IPS-NIHi7 (cell line): ENCODE measurements at regions not wholly inside any gene's neighbourhood (a gene's known extent, or its start where the extent isn't known, plus 50 kb on each side); places are given as distances from the start of the nearest gene placed in this dataset.
A peak's percentile ranks its signal among the peaks of the same experiment; 100 is the strongest.

Experiments used
- DNase-seq: peaks from one replicate; pipeline ENCODE4 v3.0.0; 2012; ENCODE audit warnings: mixed read lengths; ENCODE audit errors: extremely low spot score

DNA sequence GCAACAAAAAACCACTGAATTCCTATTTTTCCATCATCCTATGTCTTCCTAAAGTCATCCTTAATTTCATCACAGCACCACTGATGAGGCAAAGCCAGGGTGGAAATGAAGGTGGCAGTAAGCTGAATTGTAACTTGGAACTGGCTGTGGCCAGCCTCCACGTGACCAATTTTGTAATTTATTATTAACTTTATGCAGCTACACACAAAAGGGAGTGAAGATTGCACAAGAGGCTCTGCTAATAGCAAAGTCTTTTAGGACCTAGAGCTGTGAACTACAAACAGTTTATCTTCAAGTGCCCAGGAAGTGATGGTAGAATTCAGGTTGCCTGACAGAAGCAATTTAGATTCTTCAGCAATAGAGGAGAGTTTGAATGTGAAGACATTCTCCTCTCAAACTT is 176.4 kb downstream of the CCDC71L start:
- no peak for DNase-seq

DNA sequence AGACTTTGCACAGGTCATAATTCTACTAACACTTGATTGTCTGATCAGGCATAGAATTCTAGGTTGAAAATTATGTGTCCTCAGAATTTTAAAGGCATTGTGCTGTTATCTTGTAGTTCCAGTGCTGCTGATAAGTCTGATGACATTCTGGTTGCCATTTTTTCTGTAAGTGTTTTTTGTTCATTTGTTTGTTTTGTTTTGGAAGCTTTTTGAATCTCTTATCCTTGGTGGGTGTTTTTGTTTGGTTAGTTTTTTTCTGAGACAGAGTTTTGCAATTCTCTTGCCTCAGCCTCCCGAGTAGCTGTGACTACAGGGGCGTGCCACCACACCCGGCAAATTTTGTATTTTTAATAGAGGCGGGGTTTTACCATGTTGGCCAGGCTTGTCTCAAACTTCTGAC is 178.9 kb downstream of the CCDC71L start:
- DNase-seq = no peak

DNA sequence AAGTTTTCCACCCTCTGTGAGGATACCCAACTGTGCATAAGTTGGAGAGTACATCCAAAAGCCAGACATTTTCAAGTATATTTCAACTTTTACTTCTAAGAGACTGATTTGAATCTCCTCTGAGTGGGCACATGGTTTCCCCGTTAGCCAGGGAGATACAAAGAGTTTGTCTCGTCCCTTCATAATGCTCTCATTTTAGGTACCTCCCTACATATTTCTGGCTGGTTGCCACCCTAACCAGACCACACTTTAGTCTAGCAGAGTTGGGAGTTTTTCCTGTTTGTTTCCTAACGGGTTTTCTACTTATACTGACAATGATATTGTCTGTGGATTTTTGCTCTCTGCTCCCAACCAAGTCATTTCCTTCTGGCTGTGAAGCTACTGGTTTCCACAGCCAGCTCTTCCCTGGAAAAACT is 180.3 kb downstream of the CCDC71L start:
- no peak for DNase-seq

GRCh38 chr7:106480161-106480579 is 180.8 kb downstream of the CCDC71L start:
- no peak for DNase-seq

DNA sequence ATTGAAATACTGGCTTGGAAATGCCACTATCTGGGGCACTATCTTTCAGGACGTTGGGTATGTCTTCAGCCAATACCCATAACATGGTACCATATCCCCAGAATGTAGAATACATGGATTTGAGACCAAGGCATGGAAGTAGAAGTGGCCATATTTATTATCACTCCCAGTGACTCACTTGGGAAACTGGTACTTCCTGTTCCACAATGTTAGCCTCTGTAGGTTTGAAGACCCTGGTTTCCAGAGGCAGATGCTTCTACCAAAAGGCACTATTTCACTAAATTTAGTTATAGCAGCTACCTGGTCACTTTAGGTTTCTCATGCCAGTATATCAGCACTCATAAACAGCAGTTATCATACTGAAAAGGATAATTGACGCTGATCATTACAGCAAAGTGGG is 184.2 kb downstream of the CCDC71L start:
- no peak for DNase-seq

- DNase-seq = no peak
Measured at GRCh38 chr7:106472741-106473140, 188.0 kb upstream of the NAMPT start.

GRCh38 chr7:106471686-106472440 is 187.1 kb upstream of the NAMPT start:
- no peak for DNase-seq

- no peak for DNase-seq
Measured at GRCh38 chr7:106471021-106471420, 186.2 kb upstream of the NAMPT start.

DNA sequence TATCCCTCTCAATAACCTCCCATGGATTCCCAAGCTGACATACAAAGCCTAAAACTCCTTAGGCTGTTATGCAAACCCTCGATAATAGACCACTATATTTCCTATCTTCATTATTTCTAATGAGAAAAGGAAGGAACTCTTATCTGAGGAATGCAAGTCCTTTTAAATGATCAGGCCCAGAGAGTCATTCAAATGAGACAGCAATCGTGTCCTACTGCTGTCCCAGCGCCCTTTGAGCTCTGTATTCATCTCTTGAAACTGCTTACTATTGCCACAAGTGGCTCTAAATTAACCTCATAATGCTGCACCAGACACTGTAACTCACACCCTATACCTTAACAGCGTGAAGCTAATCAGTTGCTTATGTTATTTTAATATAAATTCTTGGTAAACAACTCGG is 182.1 kb upstream of the NAMPT start:
- no peak for DNase-seq

DNA sequence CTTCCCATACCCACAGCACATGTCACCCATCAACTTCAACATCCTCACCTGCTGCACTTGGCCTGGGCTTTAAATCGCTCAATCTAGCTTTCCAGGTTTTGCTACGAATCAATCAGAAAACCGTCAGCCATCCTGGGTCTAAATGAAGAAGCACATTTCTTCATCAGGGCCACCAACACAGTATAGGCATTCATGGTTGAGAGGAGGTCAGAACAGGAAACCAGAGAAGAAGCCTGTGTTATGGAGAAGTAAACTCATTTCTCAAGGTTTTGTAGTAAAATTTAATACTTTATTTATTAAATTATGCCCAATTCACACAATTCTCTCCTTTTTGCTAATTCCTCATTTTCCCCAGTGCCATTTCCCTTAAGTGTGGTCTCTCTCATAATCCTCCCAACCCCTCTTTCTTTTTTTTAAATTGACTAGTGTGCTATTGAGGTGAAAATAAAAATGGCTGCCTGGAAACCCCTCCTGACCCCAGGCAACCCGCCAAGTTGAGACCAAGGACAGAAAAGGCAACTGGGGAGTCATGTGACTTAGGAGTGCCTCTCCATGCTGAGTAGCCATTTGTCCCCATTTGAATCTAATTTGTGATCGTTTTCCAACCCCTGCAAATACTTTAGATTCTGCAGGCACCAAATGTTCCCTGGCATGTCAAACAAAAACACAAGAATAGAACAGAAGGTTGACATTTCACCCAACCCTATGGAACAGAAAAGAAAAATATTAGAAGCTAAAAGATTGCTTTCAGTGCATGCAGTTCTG is 181.1 kb upstream of the NAMPT start:
- no peak for DNase-seq

DNA sequence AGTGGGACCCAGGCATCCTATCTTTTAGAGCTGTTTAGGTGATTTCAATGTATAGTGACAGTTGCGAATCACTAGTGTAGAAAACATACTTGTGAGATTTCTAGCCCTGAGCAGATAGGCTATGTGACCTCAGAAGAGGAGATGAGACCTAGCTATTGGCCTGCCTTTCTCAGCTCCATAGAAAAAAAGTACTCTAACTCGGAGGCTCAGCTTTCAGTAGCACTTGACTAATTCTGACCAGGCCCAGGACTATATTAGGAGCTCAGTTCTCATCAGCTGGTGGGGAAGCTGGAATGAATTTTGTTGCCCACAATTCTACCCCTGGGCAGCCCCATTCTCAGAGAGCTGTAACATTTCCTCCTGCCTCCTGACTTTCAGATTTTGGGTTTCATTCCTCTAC is 179.9 kb upstream of the NAMPT start:
- DNase-seq = no peak

DNA sequence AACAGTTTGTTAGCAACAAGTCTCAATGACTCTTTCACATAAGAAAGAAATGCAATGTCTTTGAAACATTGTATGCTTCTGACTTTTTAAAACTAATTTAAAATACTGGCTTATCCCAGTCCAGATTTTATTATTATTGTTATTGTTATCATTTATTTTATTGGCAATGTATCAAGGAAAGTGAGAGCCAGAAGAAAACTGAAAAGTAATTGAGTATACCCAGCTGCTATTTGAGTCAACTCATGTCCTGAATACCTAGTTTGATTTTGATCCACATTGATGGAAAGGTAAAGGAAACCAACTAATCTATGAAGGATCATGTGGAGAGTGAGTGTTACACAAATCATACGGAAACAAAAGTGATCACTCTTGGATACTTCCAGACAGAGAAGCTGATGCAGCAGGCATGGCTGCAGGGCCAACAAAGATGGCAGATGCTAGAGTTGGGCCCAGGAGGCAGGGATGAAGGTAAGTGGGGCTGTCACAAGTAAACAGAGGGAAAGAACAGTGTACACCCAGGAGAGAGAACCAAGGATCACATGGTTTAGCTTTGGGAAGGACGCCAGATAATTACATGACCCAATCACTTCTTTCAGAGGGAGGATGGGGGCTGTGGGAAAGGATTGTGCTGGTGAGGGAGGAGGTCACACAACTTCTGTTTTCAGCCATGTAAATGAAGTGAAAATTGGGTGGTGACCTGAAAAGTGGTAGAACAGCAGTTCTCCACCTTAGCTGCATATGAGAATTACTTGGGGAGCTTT is 179.2 kb upstream of the NAMPT start:
- no peak for DNase-seq

DNA sequence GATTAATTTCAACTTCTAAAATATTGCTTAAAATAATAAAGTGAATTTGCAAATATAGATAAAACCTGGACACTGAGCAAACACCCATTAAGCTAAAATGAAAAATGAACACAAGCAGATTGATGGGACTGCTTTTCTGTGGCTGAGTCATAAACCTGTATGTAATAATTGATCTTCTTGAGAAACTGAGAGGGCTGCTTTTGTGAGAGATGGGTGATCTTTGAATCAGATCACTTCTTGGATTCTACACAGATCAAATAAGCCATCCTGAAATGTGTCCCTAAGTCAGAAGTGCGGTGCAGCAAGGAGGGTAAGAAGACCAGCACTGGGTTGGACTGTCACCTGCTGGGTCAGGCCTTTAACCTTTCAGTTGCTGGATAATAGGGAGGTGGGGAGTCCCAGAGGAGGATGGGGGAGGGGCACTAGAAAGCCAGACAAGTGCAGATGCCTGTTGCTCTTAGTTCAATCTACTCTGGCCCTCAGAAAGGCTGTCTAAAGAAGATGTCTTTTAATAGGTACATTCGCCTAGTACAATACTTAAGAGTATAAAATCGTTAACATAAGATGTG is 178.2 kb upstream of the NAMPT start:
- no peak for DNase-seq

DNA sequence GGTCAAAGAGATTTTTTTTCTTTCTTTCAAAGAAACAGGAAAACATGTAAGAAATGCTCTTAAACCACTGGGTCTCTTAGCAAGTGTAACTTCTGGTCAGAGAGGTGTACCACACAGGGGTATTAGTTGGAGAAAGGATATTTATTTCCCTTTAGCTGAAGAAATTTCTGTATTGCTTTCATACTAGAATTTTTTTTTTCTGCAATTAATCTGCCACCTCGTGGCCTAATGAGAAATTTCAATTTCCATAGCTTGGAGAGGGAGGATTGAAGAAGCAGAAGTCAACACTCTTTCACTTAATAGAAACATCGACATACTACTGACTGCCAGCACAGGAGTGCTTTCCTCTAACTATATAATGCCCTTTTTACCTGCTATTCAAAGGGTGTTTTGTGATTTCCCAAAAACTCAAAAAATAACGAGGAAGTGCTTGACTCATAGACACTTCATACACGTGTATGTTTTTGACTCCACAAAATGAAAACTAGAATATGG is 177.6 kb upstream of the NAMPT start:
- DNase-seq = peak; percentile 19

DNA sequence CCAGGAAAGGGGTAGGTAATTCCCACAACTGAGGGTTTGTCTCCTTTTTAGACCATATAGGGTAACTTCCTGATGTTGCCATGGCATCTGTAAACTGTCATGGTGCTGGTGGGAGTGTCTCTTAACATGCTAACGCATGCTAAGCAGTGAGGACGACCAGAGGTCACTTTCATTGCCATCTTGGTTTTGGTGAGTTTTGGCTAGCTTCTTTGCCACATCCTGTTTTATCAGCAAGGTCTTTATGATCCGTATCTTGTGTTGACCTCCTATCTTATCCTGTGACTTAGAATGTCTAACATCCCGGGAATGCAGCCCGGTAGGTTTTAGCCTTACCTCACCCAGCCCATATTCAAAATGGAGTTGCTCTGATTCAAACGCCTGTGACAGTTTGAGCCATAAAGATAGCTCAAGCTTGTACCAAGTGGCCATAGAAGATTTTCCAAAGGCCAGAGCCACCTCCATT is 176.0 kb upstream of the NAMPT start:
- no peak for DNase-seq

DNA sequence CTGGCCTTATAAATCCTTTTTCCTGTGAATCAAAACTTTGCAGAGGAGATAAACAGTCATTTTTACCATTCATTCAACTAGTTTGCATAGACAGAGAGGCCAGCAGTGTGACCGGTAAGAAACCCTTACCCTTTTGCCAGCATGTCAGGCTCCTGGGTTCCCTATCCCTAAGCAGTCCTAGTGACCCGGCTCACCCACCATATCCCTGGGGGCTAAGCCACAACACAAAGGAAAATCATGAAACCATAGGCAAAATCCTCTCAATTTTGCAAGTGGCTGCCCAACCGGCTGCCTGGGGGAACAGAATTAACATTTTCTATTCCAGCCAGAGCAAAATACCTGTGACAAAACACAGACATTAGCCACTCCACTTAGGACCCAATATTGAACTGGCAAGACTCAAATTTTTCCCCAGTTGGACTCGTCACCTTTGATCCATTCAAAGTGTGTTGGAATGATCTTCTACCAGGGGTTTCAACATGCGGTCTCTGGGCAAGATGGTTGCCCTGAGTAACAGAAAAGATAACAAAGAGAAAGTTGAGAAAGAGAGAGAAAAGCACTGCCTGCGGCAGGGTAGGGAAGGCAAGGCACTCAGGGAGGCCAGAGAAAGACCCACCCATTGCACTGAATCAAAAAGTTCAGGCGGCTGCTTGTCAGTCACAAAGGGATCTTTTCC is 174.8 kb upstream of the NAMPT start:
- DNase-seq = no peak

DNA sequence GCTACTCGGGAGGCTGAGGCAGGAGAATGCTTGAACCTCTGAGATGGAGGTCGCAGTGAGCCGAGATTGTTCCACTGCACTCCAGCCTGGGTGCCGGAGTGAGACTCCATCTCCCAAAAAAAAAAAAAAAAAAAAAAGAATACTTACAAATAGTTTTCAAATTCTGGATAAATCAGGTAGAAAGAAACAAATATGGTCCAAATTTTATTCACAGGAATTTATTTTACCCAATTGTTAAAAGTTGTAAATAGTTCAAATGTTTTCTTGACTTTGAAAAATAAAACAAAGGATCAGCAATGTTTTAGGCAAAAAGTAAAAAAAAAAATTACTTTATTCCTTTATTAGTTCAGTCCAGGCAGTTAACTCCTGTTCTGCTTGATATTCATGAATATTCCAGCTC is 172.9 kb upstream of the NAMPT start:
- DNase-seq = no peak

DNA sequence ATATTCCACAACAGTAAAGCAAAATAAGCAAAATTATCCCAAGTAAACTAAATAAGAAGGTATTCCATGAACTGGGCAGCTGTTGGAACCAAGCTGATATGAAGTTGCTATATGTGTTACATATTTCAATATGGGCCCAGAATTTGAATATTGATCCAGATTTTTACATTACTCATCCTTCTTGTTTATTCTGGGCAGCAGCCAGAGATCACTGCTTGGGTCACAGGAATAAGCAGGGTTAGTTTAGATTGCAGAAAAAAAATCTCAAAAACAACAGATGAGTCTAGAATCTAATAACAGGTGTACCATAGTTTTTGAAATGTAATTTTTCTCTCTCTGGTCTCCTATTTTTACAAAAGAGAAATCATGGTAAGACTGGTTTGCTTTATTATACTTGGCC is 171.5 kb upstream of the NAMPT start:
- DNase-seq = no peak

DNA sequence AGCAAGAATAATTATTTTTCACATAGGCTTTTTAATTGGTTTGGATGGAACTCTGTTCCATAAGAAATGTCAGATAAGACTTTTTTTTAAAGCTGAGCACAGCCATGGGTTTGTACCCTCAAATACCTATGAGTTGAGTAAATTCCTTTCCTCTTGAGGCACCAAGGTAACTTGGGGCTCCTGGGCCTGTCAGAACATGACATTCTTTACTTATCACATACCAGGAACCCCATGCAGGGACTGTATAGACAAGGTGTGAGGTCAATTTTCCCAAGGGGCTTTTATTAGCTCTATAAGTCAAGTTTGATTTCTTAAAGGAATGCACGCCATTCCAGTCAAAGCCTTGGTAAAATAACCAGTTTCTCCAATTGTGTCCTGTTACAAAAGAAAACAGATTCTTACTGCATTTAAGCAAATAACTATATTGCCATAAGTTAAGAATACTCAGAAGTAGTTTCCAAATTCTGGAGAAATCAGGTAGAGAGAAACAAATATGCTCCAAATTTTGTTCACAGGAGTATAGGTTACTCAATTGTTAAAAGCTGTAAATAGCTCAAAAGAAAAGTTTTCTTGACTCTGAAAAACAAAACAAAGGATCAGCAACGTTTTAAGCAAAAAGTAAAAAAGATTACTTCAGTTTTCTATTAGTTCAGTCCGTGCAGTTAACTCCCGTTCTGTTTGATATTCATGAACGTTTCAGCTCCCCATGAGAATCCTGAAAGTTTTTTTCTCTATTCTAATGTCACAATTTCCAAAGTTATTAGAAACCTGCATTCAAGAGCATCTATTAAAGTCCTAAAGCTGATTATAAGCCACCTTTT is 167.5 kb upstream of the NAMPT start:
- no peak for DNase-seq

DNA sequence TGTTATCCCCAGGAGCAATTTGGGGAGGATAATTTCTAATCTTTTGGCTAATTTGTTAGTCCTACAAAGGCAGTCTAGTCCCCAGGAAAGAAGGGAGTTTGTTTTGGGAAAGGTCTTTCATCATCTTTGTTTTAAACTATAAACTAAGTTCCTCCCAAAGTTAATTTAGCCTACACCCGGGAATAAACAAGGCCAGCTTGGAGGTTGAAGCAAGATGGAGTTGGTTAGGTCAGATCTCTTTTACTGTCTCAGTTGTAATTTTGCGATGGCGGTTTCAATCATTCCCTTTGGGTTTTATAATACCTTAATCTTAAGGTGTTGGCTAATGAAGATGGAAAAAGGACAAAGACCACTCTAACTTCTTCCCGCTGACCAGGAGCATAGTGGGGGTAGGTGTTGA is 166.4 kb upstream of the NAMPT start:
- DNase-seq = no peak

GRCh38 chr7:106450716-106451115 is 165.9 kb upstream of the NAMPT start:
- no peak for DNase-seq
